ENCODE measurements at regions not wholly inside any gene's neighbourhood (a gene's known extent, or its start where the extent isn't known, plus 50 kb on each side); places are given as distances from the start of the nearest gene placed in this dataset.

- ChIA-PET POLR2A (no interaction called here), CTCF (no interaction called here)
- no peak for TF ChIP-seq CTCF (IDR thresholded peaks at IDR 0.05; ENCODE audit: insufficient read depth, low read depth, low read length)
- no peaks in the 10 kb centered on the region for H3K36me3 ChIP-seq (ENCODE audit: control insufficient read depth, insufficient read depth, low read length)
- H3K4me3 ChIP-seq (ENCODE audit: low read depth, low read length), result no peak overlapping the region
- DNase-seq (ENCODE audit: low read depth), result no peak
- H3K27me3 ChIP-seq (ENCODE audit: control insufficient read depth, insufficient read depth, low read length), result no peaks in the 10 kb centered on the region
These were observed 689.2 kb downstream of the MATN1 start for GRCh38 chr1:30034105-30034626.

- H3K4me3 ChIP-seq (ENCODE audit: low read depth, low read length), result no peak overlapping the region
- no peak for DNase-seq (ENCODE audit: low read depth)
- H3K27me3 ChIP-seq (ENCODE audit: control insufficient read depth, insufficient read depth, low read length), result no peaks in the 10 kb centered on the region
- no peak for TF ChIP-seq CTCF (IDR thresholded peaks at IDR 0.05; ENCODE audit: insufficient read depth, low read depth, low read length)
- H3K36me3 ChIP-seq (ENCODE audit: control insufficient read depth, insufficient read depth, low read length), result no peaks in the 10 kb centered on the region
- POLR2A ChIA-PET, result no interaction called here
- CTCF ChIA-PET, result no interaction called here
These were observed 689.9 kb downstream of the MATN1 start for GRCh38 chr1:30033256-30034104.

GRCh38 chr1:30032302-30032701, 691.1 kb downstream of the MATN1 start:
- no peak overlapping the region for H3K4me3 ChIP-seq (ENCODE audit: low read depth, low read length)
- no peaks in the 10 kb centered on the region for H3K36me3 ChIP-seq (ENCODE audit: control insufficient read depth, insufficient read depth, low read length)
- ChIA-PET CTCF (no interaction called here), POLR2A (no interaction called here)
- H3K27me3 ChIP-seq (ENCODE audit: control insufficient read depth, insufficient read depth, low read length), result no peaks in the 10 kb centered on the region
- TF ChIP-seq CTCF (IDR thresholded peaks at IDR 0.05; ENCODE audit: insufficient read depth, low read depth, low read length), result no peak
- DNase-seq (ENCODE audit: low read depth), result no peak

- CTCF ChIA-PET, result interaction anchor here (1.4 kb wide), 1 partner anchor 237 kb away, joined by 4 read pairs; no protein-coding TSS in a partner anchor
- Histone ChIP-seq H3K4me3 (ENCODE audit: low read depth, low read length) (no peak overlapping the region), H3K27me3 (ENCODE audit: control insufficient read depth, insufficient read depth, low read length) (no peaks in the 10 kb centered on the region), H3K36me3 (ENCODE audit: control insufficient read depth, insufficient read depth, low read length) (no peaks in the 10 kb centered on the region)
- no peak for DNase-seq (ENCODE audit: low read depth)
- POLR2A ChIA-PET, result no interaction called here
- TF ChIP-seq CTCF (IDR thresholded peaks at IDR 0.05; ENCODE audit: insufficient read depth, low read depth, low read length), result no peak
These were observed 693.7 kb downstream of the MATN1 start for GRCh38 chr1:30029677-30030076.

- ChIA-PET CTCF (interaction anchor here (1.4 kb wide), 1 partner anchor 236 kb away, joined by 4 read pairs; no protein-coding TSS in a partner anchor), POLR2A (no interaction called here)
- H3K36me3 ChIP-seq (ENCODE audit: control insufficient read depth, insufficient read depth, low read length), result no peaks in the 10 kb centered on the region
- no peak overlapping the region for H3K4me3 ChIP-seq (ENCODE audit: low read depth, low read length)
- DNase-seq (ENCODE audit: low read depth), result no peak
- TF ChIP-seq CTCF (IDR thresholded peaks at IDR 0.05; ENCODE audit: insufficient read depth, low read depth, low read length), result no peak
- no peaks in the 10 kb centered on the region for H3K27me3 ChIP-seq (ENCODE audit: control insufficient read depth, insufficient read depth, low read length)
These were observed 694.4 kb downstream of the MATN1 start for GRCh38 chr1:30028939-30029338.

Measured in BJ (cell line).